Activated T-cell treated with anti-CD3 and anti-CD28 coated beads, Interleukin-2, amount 50 U/mL, for 4 hours (primary cell): ENCODE measurements at regions not wholly inside any gene's neighbourhood (a gene's known extent, or its start where the extent isn't known, plus 50 kb on each side); places are given as distances from the start of the nearest gene placed in this dataset.

ENCODE experiments used
- ATAC-seq, 2 donors: fragments of 200-7000 bp; cut with Tn5 transposase; one replicate each; pipeline ENCODE4 v1.10.0; 2021
- DNase-seq: peaks from one replicate; pipeline ENCODE4 v3.0.0-alpha.2; 2020
- H3K27me3 Mint-ChIP-seq: one replicate; pipeline ENCODE4 v1.8.0; 2021; ENCODE audit warnings: low read depth, mixed read lengths
- H3K36me3 Mint-ChIP-seq: one replicate; pipeline ENCODE4 v1.8.0; 2022; ENCODE audit warnings: mixed read lengths; ENCODE audit not compliant: insufficient read depth
- H3K4me1 Mint-ChIP-seq: one replicate; pipeline ENCODE4 v1.8.0; 2021; ENCODE audit warnings: low read depth, mixed read lengths
- H3K4me3 Mint-ChIP-seq: one replicate; pipeline ENCODE4 v1.8.0; 2021; ENCODE audit warnings: mild to moderate bottlenecking, moderate library complexity, mixed read lengths
- H3K9me3 Mint-ChIP-seq: one replicate; pipeline ENCODE4 v1.8.0; 2021; ENCODE audit warnings: mixed read lengths

DNA sequence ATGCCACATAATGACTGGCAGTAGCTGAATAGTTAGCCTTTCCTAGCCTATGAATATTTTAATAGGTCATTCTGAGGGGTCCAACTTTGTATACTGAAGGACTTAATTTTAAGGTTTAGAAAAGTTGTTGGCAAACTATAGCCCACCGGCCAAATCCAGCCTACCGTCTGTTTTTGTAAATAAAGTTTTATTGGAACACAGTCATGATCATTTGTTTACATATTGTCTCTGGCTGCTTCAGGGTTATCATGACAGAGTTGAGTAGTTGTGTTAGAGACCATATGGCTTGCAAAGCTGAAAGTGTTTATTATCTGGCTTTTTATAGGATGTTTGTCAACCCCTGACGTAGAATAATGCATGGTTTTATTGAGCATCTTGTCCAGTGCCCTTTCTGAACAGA lies 73.4 kb downstream of the NTMT2 start:
- H3K36me3 Mint-ChIP-seq = no peaks in the 10 kb centered on the region
- ATAC-seq (no peak), DNase-seq (no peak)
- H3K4me3 Mint-ChIP-seq = no peak overlapping the region
- peaks cover 2% of the 10 kb centered on the region for H3K4me1 Mint-ChIP-seq
- H3K27me3 Mint-ChIP-seq = peaks cover 14% of the 10 kb centered on the region
- no peaks in the 10 kb centered on the region for H3K9me3 Mint-ChIP-seq

- Mint-ChIP-seq H3K27me3 (peaks cover 7% of the 10 kb centered on the region), H3K9me3 (no peaks in the 10 kb centered on the region), H3K4me3 (no peak overlapping the region), H3K4me1 (no peaks in the 10 kb centered on the region), H3K36me3 (no peaks in the 10 kb centered on the region)
- DNase-seq (no peak), ATAC-seq (no peak)
These were observed 75.3 kb downstream of the NTMT2 start for GRCh38 chr1:170221031-170221430.

GRCh38 chr1:170221495-170221894 lies 75.7 kb downstream of the NTMT2 start:
- DNase-seq (no peak), ATAC-seq (no peak)
- H3K4me1 Mint-ChIP-seq = no peaks in the 10 kb centered on the region
- H3K36me3 Mint-ChIP-seq = no peaks in the 10 kb centered on the region
- peaks cover 7% of the 10 kb centered on the region for H3K27me3 Mint-ChIP-seq
- H3K4me3 Mint-ChIP-seq = no peak overlapping the region
- H3K9me3 Mint-ChIP-seq = no peaks in the 10 kb centered on the region

- no peaks in the 10 kb centered on the region for H3K9me3 Mint-ChIP-seq
- no peak for ATAC-seq
- no peaks in the 10 kb centered on the region for H3K4me1 Mint-ChIP-seq
- H3K36me3 Mint-ChIP-seq = no peaks in the 10 kb centered on the region
- peaks cover 4% of the 10 kb centered on the region for H3K27me3 Mint-ChIP-seq
- no peak for DNase-seq
- H3K4me3 Mint-ChIP-seq = no peak overlapping the region
These were observed 78.7 kb downstream of the NTMT2 start for GRCh38 chr1:170224469-170224868.

DNA sequence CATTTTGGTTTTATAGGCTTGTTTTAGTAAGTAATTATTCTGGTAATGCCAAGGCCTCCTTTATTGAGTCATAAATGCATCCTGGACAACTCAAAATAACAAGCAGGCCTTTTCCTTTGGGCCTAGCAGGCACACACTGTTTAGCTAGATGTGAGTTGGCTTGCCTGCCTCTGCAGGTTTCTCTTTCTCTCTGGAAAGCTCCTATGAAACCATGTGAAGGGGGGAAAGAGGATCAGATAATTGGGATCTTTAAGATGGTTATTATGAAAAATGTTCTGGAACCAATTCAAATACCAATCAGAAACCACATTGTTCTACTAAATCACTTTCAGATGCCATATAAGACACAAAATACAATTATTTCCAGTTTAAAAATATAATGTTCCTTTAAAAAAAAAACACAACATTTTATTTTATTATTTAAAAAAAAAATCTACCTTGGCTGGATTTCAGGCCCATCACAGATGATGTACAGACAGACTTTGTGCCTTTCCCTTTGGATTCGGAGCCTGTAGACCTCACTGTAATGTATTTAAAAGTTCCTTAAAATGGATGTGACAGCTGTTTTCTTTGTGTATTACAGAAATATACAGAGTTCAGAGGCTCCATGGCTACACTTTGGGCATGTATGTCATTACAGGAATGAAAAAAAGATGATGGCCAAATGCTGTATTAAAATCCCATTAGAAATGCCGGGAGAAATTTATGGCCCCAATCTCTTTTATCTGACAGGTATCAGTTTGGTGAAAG lies 80.2 kb downstream of the NTMT2 start:
- Mint-ChIP-seq H3K4me1 (no peaks in the 10 kb centered on the region), H3K9me3 (no peaks in the 10 kb centered on the region), H3K36me3 (no peaks in the 10 kb centered on the region), H3K4me3 (no peak overlapping the region), H3K27me3 (peaks cover 4% of the 10 kb centered on the region)
- no peak for DNase-seq
- no peak for ATAC-seq

DNA sequence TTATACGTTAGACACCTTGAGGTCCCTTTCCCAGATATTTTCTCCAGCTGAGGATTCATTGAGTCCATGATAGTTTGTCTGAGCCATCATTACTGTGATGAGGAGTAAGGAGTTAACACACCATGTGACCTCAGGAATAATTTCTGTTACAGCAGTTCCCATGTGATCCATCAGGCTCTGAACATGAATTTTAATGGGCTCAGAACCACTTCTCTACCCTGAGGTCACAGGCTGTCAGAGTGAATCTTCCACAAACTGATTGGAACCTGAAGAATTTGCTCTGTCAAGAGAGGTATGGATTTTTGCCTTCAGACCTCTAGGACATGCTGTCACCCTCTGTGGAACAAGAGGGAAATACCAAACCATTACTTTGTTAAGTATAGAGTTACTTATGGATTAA lies 81.0 kb downstream of the NTMT2 start:
- no peak for ATAC-seq

GRCh38 chr1:170230323-170230722 lies 84.6 kb downstream of the NTMT2 start:
- no peaks in the 10 kb centered on the region for H3K9me3 Mint-ChIP-seq
- DNase-seq (no peak), ATAC-seq (no peak)

More for the DNA sequence above, 81.0 kb downstream of the NTMT2 start:
- no peaks in the 10 kb centered on the region for H3K9me3 Mint-ChIP-seq
- DNase-seq = no peak
- no peaks in the 10 kb centered on the region for H3K4me1 Mint-ChIP-seq
- no peaks in the 10 kb centered on the region for H3K36me3 Mint-ChIP-seq
- no peak overlapping the region for H3K4me3 Mint-ChIP-seq
- H3K27me3 Mint-ChIP-seq = peaks cover 4% of the 10 kb centered on the region

DNA sequence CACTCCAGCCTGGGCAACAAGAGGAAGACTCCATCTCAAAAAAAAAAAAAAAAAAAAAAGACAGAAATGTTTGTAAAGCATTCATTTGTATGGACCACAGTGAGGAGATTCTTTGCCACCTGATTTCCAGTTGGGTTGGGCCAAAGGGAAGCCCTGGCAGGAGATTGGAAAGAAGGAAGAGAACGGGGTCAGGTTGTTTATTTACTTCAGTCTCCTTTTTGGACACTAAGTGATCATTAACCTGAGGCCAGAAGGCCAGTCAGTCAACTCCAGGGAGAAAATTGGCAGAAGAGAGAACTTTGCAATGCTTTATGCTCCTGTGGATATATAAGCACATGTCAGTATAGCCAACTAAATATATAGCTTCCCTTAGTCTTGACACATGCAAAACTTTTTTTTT lies 85.9 kb downstream of the NTMT2 start:
- DNase-seq = no peak
- H3K4me3 Mint-ChIP-seq = no peak overlapping the region
- no peaks in the 10 kb centered on the region for H3K4me1 Mint-ChIP-seq
- H3K9me3 Mint-ChIP-seq = no peaks in the 10 kb centered on the region
- H3K36me3 Mint-ChIP-seq = no peaks in the 10 kb centered on the region
- H3K27me3 Mint-ChIP-seq = peaks cover 3% of the 10 kb centered on the region
- no peak for ATAC-seq

More at GRCh38 chr1:170230323-170230722, 84.6 kb downstream of the NTMT2 start:
- peaks cover 3% of the 10 kb centered on the region for H3K27me3 Mint-ChIP-seq
- H3K4me1 Mint-ChIP-seq = no peaks in the 10 kb centered on the region
- no peak overlapping the region for H3K4me3 Mint-ChIP-seq
- H3K36me3 Mint-ChIP-seq = no peaks in the 10 kb centered on the region

DNA sequence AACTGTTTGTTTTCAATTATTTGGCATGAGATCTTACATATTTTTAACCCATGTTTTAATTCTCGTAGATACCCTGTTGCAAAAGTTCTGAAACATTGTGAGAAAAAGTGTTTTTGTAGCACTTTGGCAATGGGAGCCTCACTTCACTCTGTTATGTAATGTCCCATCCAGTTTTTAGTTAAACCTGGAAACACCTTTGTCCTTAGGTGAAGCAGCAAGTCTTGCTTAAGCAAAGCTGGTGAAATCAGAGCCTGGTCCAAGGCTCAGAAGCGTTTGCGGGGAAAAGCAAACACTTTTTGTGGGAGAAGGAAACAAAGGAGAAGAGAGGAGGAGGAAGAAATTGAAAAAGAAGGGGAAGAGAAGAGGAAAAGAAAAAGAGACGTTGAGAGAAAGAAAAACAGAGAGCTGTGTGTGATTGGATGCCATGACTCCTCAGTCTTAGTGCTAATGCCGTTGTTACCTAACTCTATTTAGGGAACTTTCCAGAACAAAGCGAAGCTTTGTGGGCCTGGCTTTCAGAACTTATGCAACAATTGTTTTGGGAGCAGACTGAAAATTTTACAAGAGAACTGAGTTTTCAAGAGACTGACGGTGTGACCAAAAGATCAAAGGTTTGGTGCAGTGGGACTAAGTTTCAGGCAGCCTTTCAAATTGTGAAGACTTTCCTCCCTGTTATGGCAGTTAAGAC lies 93.1 kb downstream of the NTMT2 start:
- no peaks in the 10 kb centered on the region for H3K9me3 Mint-ChIP-seq
- DNase-seq (no peak), ATAC-seq (no peak)
- no peak overlapping the region for H3K4me3 Mint-ChIP-seq
- H3K36me3 Mint-ChIP-seq = no peaks in the 10 kb centered on the region
- H3K4me1 Mint-ChIP-seq = no peaks in the 10 kb centered on the region
- peaks cover 8% of the 10 kb centered on the region for H3K27me3 Mint-ChIP-seq

GRCh38 chr1:170239445-170239844 lies 93.7 kb downstream of the NTMT2 start:
- DNase-seq (no peak), ATAC-seq (no peak)
- H3K4me3 Mint-ChIP-seq = no peak overlapping the region
- no peaks in the 10 kb centered on the region for H3K36me3 Mint-ChIP-seq
- H3K27me3 Mint-ChIP-seq = peaks cover 6% of the 10 kb centered on the region
- H3K9me3 Mint-ChIP-seq = no peaks in the 10 kb centered on the region
- H3K4me1 Mint-ChIP-seq = no peaks in the 10 kb centered on the region

DNA sequence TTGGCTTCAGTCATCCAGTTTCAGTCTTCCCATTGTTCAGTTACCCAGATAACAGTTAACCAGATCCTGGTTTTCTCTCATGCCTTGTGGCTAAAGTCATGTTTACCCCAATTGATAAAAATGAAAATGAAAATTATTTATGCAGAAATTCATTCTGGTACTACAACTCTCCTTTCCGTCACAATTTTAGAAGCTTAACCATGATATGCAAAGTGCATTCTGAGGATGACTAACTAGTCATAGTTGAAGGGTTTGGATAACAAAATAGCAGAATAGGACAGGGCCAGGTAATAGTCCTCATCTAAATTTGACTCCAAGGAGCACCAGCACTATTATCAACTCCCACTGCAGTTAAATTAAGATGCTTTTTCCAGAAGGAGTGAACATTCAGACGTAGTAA lies 94.7 kb downstream of the NTMT2 start:
- Mint-ChIP-seq H3K4me1 (no peaks in the 10 kb centered on the region), H3K36me3 (no peaks in the 10 kb centered on the region), H3K9me3 (no peaks in the 10 kb centered on the region), H3K4me3 (no peak overlapping the region), H3K27me3 (peaks cover 7% of the 10 kb centered on the region)
- ATAC-seq = no peak
- no peak for DNase-seq

GRCh38 chr1:170241266-170241851 lies 95.6 kb downstream of the NTMT2 start:
- no peaks in the 10 kb centered on the region for H3K36me3 Mint-ChIP-seq
- H3K9me3 Mint-ChIP-seq = no peaks in the 10 kb centered on the region
- ATAC-seq (no peak), DNase-seq (no peak)
- H3K4me3 Mint-ChIP-seq = no peak overlapping the region
- H3K4me1 Mint-ChIP-seq = no peaks in the 10 kb centered on the region
- H3K27me3 Mint-ChIP-seq = peaks cover 7% of the 10 kb centered on the region

DNA sequence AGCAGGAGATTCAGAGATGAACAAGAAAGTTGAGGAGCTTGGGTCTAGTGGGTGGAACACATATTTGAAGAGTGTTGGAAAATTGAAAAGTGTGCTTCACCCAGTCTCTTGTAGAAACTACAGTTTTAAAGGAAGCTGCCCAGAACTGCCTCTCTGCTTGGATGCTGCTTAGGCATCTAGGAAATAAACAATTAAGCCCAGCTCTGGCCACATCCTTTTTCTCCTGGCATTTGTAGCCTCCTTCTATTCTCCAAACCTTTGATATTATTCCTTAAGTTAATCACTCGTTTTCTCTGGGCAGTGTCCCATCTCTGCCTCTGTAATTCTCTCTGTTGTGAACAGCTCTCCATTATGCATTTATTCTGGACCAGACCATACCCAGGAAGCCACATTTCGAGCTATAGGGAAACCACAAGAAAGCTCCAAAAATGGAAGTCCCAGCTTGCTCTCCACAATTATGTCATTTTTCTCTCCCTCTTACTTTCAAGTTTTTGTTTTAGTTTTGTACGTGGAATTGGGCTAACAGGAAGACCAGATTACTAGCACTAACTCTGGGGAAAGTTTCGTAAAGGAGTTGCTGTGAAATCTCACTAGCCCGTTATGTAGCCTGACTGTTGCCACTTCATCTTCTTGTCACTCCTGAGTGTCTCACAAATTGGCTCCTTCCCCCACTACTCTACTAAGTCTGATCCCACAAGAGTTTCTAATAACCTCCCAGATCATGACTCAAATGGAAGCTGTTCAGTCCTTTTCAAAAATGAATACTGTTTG lies 102.2 kb downstream of the NTMT2 start:
- Mint-ChIP-seq H3K4me3 (no peak overlapping the region), H3K9me3 (no peaks in the 10 kb centered on the region), H3K36me3 (no peaks in the 10 kb centered on the region), H3K4me1 (no peaks in the 10 kb centered on the region), H3K27me3 (peaks cover 4% of the 10 kb centered on the region)
- DNase-seq (no peak), ATAC-seq (peak in 1 of 2 donors; percentile 14)

- ATAC-seq = no peak
- no peaks in the 10 kb centered on the region for H3K9me3 Mint-ChIP-seq
These were observed 104.9 kb downstream of the NTMT2 start for GRCh38 chr1:170250531-170251276.

More at GRCh38 chr1:170250531-170251276, 104.9 kb downstream of the NTMT2 start:
- H3K36me3 Mint-ChIP-seq = no peaks in the 10 kb centered on the region
- no peaks in the 10 kb centered on the region for H3K4me1 Mint-ChIP-seq
- H3K4me3 Mint-ChIP-seq = no peak overlapping the region
- DNase-seq = no peak
- no peaks in the 10 kb centered on the region for H3K27me3 Mint-ChIP-seq
